Glomerular endothelial cell (primary cell): ENCODE measurements at regions not wholly inside any gene's neighbourhood (a gene's known extent, or its start where the extent isn't known, plus 50 kb on each side); places are given as distances from the start of the nearest gene placed in this dataset.

Source experiments
- DNase-seq: peaks from one replicate; pipeline ENCODE4 v3.0.0-alpha.2; 2011; ENCODE audit warnings: low read depth, low spot score; ENCODE audit errors: extremely low read depth

- DNase-seq, result no peak
These were observed 550.4 kb downstream of the BCL11A start for GRCh38 chr2:60003076-60003475.

- DNase-seq, result no peak
These were observed 551.1 kb downstream of the BCL11A start for GRCh38 chr2:60002183-60002867.

- no peak for DNase-seq
These were observed 552.8 kb downstream of the BCL11A start for GRCh38 chr2:60000686-60001085.

DNA sequence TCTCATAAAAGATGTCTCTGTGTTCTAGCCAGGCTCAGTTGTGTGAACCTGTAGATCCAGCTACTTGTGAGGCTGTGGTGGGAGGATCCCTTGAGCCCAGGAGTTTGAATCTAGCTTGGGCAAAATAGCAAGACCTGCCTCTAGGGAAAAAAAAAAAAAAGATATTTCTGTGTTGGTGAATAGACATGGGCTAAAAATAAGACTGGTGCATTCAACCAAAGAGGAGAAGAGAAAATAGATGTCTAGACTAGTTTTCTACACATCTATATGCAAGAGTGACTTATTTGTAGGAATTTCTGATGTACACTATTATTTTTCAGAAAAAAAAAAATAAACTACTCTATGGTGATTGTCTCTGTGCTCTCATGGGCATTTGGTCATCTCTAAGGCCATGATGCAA, 555.1 kb downstream of the BCL11A start:
- DNase-seq, result no peak

DNA sequence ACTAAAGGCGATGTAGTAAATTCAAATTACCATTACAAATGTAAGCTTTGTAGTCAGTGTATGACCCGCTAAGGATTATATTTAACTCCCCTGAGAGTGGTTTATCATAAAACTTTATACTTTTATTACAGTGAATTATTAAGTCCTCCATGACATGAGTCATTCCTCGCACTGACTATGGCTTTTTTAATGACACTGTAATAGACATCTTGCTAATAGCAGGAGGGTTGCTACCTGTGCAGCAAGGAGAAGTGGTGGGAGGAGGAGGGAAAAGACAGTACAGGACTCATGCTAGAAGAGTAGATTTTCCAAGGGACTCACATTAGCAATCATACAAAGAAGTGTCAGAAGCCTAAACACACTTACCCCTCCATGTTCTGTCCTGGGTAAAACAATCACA, 556.1 kb downstream of the BCL11A start:
- DNase-seq, result no peak

DNA sequence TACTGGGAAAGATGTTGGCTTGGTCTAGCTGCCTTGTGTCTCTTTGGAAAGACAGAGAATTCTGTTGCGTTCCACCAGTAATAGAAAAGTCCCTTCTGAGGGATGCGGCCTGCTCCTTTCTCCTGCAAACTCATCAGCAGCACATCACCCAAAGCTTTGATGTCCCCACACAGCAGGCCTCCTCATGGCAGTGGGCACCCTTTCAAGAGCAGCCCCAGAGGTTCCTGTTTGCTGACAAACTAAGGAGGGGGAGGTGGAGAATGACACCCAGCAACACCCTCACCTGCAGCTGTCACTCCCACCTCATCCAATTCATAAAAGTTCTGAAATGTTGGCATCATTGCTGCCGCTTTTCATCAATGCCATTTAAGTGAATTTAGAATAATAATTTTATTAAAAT, 556.6 kb downstream of the BCL11A start:
- DNase-seq, result no peak

- DNase-seq, result no peak
These were observed 559.7 kb downstream of the BCL11A start for GRCh38 chr2:59993726-59994125.

- DNase-seq, result no peak
These were observed 565.1 kb downstream of the BCL11A start for GRCh38 chr2:59988341-59988740.

GRCh38 chr2:59986511-59986910, 566.9 kb downstream of the BCL11A start:
- DNase-seq, result no peak

- no peak for DNase-seq
These were observed 567.5 kb downstream of the BCL11A start for GRCh38 chr2:59985923-59986322.

DNA sequence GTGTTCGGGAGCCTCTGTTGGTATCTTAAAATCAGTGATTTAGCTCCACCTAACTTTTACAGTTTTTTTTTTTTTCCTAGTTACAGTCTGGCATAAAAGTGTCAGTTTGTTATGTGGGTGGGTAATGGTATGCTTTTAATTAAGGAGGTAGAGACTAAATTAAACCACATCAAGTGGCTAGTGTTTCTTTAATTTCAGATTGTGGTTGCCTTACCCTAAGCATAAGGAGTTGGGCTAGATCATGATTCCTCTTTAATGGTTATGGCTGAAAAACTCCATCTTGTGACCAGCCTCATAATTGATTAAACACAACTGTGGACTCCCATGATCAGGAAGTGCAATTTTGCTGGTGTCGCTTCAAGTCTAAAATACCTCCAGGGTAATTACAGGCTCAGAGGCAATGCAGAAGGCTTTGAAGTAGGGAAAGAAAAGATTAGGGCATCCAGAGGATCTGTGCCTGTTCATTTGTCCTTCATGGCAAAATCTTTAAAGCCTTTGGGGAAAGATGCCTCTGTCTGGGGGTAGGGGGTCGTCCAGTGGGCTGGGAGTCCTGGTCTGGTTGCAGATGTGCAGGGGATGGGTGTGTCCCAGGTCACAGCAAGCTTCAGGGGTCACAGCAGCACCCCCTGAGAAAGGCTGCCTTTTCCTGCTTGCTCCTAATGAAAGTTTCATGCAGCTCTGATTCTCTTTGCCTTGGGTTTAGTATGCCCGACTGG, 579.2 kb downstream of the BCL11A start:
- no peak for DNase-seq

GRCh38 chr2:59969161-59969560, 584.3 kb downstream of the BCL11A start:
- no peak for DNase-seq

DNA sequence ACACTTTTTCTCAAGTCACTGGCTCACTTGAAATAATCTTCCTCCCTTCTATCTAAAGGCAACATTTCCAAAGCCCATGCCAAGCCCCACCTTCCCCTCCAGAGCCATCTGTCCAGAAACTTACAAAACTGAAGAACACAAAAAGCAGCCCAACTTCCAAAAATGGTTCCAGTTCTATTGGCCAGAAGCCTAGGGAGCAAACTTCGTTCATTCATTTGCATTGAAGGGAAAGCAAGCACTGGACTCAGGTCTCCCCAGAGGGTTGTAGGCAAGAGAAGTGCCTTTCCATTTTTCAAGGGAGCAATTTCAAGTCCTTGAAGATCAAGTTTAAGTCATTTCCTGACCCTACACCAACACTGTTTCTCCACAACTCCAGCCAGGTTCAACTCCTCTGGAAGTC, 585.0 kb downstream of the BCL11A start:
- no peak for DNase-seq

DNA sequence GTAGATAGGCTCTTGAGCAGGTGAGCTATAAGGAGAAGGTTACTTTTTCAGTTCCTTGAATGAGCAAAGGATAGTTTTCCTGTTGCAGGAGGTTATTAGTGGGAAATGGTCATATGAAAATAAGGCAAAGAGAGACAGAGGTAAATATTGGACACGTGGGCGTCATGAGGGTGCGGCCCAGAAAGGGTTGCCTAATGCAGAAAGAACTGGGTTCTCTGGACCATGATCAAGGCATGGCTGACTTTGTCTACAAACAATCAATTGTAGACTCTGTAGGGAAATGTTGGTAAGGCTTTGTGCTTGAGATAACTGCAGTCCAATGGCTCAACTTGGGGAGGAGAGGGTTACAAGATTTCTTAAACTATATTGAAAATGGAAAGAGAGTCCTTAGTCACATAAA, 585.8 kb downstream of the BCL11A start:
- DNase-seq, result no peak

- no peak for DNase-seq
These were observed 590.3 kb downstream of the BCL11A start for GRCh38 chr2:59963157-59963556.

DNA sequence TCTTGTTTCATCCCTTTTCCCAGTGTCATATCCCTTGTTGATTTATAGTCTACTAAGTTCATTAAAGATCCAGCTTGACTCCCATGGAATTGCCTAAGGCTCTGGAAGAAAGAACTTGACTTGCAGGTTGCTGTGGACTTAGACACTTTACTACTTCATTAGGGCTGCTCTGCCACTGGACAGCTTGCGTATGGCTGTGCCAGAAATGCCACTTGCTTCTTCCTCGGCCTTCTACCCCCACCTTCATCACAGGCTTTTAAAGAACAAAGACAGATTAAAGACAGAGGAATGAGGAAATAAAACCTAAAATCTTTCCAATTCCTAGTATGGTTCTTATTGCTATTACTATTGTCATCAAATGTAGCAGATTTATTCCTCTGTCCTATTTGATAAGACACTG, 591.7 kb downstream of the BCL11A start:
- no peak for DNase-seq

DNA sequence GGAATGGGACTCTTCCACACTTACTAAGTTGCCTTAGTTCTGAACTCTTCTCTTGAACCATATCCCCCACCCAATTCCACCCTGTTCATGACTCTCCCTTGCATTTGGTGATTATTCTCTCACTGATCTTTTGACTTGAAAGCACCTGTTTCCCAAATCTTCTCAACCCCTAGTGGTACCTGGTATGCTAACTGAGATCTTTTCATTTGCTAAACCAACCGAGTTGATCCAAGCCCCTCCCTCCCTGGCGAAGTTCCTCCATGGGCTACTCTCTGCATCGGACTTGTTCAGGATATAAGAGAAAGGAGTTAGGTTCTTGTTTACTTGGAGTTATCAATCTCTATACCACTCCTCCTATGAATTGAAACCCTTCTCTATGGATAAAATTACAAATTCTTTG, 593.5 kb downstream of the BCL11A start:
- no peak for DNase-seq

DNA sequence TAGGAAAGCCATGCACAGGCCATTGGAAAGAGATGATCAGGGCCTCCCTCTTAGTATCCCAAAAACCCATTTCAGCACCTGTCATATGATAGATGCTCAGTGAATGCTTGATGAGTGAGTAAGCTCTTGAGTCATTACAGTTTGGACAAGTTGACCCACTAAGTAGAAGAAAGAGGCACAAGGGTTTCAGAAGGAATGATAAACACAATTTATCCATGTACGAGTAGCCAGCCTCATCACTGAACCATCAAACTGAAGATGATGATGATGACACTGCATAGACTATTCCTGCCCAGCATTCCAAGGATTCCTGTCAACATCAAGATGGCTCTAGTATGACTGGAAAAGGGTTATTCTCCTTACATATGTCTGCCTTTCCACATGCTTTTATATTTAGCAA, 596.0 kb downstream of the BCL11A start:
- no peak for DNase-seq

- no peak for DNase-seq
These were observed 596.5 kb downstream of the BCL11A start for GRCh38 chr2:59956981-59957380.

GRCh38 chr2:59947917-59948541, 605.4 kb downstream of the BCL11A start:
- DNase-seq, result no peak

GRCh38 chr2:59947209-59947608, 606.2 kb downstream of the BCL11A start:
- no peak for DNase-seq

DNA sequence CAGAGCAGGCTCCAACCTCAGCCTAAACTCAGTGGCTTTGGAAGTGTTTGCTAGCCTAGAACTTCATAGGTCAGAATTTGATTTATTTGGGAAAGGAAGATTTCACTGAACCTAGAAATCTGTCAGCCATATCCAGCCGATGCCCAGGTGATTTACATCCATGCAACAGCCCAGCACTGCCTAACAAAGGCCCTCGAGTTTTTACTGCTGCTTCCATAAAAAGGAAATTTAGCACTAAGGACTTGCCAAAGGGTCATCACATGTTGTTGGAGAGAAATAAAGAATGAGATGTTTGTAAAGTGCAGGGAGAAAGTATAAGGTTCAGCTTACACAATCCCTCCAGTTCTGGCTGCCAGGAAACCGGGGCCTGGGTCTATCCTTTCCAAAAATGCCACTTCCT, 614.2 kb downstream of the BCL11A start:
- DNase-seq, result no peak
